ENCODE measurements at regions not wholly inside any gene's neighbourhood (a gene's known extent, or its start where the extent isn't known, plus 50 kb on each side); places are given as distances from the start of the nearest gene placed in this dataset.

DNA sequence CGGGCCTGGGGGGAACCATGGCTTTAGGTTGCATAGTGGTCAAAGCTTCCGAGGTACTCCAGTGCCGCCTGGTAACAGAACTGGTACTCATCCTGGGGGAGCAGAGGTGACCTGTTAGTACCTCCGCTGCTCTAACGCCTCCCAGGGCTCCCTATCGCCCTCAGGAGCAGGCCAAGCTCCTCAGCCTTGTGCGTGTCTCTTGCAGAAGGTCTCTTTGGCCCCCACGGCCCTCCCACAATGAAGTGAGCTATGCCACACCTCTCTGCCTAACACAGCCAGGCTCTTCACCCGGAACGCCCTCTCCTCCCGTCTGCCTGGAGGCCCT, 133.9 kb downstream of the PTPRS start:
- H3K4me3 ChIP-seq (ENCODE audit: low read depth in 1 of 3, low read length in 3 of 3) = no peak overlapping the region
- no peaks in the 10 kb centered on the region for H3K4me1 ChIP-seq (ENCODE audit: control insufficient read depth in 4 of 4, insufficient read depth in 4 of 4, low read length in 3 of 4)
- DNase-seq (ENCODE audit: low spot score) = no peak
- WGBS = 94% methylated on average over 11 of the region's 11 CpGs
- H3K27ac ChIP-seq (ENCODE audit: low read depth in 1 of 2, low read length in 2 of 2) = no peak overlapping the region
- H3K9me3 ChIP-seq (ENCODE audit: control insufficient read depth in 4 of 4, low read length in 3 of 4) = peaks cover 0 to 4% (median 0%) of the 10 kb centered on the region in 4 donors
- TF ChIP-seq, protein P1, sequence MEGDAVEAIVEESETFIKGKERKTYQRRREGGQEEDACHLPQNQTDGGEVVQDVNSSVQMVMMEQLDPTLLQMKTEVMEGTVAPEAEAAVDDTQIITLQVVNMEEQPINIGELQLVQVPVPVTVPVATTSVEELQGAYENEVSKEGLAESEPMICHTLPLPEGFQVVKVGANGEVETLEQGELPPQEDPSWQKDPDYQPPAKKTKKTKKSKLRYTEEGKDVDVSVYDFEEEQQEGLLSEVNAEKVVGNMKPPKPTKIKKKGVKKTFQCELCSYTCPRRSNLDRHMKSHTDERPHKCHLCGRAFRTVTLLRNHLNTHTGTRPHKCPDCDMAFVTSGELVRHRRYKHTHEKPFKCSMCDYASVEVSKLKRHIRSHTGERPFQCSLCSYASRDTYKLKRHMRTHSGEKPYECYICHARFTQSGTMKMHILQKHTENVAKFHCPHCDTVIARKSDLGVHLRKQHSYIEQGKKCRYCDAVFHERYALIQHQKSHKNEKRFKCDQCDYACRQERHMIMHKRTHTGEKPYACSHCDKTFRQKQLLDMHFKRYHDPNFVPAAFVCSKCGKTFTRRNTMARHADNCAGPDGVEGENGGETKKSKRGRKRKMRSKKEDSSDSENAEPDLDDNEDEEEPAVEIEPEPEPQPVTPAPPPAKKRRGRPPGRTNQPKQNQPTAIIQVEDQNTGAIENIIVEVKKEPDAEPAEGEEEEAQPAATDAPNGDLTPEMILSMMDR (IDR thresholded peaks at IDR 0.05; ENCODE audit: low read depth, low read length, missing input control) = no peak
- TF ChIP-seq, protein P2, sequence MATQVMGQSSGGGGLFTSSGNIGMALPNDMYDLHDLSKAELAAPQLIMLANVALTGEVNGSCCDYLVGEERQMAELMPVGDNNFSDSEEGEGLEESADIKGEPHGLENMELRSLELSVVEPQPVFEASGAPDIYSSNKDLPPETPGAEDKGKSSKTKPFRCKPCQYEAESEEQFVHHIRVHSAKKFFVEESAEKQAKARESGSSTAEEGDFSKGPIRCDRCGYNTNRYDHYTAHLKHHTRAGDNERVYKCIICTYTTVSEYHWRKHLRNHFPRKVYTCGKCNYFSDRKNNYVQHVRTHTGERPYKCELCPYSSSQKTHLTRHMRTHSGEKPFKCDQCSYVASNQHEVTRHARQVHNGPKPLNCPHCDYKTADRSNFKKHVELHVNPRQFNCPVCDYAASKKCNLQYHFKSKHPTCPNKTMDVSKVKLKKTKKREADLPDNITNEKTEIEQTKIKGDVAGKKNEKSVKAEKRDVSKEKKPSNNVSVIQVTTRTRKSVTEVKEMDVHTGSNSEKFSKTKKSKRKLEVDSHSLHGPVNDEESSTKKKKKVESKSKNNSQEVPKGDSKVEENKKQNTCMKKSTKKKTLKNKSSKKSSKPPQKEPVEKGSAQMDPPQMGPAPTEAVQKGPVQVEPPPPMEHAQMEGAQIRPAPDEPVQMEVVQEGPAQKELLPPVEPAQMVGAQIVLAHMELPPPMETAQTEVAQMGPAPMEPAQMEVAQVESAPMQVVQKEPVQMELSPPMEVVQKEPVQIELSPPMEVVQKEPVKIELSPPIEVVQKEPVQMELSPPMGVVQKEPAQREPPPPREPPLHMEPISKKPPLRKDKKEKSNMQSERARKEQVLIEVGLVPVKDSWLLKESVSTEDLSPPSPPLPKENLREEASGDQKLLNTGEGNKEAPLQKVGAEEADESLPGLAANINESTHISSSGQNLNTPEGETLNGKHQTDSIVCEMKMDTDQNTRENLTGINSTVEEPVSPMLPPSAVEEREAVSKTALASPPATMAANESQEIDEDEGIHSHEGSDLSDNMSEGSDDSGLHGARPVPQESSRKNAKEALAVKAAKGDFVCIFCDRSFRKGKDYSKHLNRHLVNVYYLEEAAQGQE (IDR thresholded peaks at IDR 0.05) = no peak
- TF ChIP-seq TAF1 (conservative IDR thresholded peaks at IDR 0.05) = no peak
- TF ChIP-seq EGR1 (IDR thresholded peaks at IDR 0.05; ENCODE audit: low read depth in 2 of 2) = no peak
- no peak for TF ChIP-seq RAD21 (IDR thresholded peaks at IDR 0.05)
- TF ChIP-seq, protein P3, sequence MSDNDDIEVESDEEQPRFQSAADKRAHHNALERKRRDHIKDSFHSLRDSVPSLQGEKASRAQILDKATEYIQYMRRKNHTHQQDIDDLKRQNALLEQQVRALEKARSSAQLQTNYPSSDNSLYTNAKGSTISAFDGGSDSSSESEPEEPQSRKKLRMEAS (IDR thresholded peaks at IDR 0.05) = no peak
- TF ChIP-seq HNF4A (conservative IDR thresholded peaks at IDR 0.05) = no peak
- TF ChIP-seq RXRA (IDR thresholded peaks at IDR 0.05) = no peak
- TF ChIP-seq FOXA1 (IDR thresholded peaks at IDR 0.05) = no peak
- no peak for TF ChIP-seq NR2F2 (IDR thresholded peaks at IDR 0.05)
- TF ChIP-seq GABPA (IDR thresholded peaks at IDR 0.05 in 1 of 2, conservative IDR thresholded peaks at IDR 0.05 in 1 of 2) = no peak
- H3K27me3 ChIP-seq (ENCODE audit: control insufficient read depth in 4 of 4, insufficient read depth in 4 of 4, low read length in 3 of 4) = no peaks in the 10 kb centered on the region
- H3K9ac ChIP-seq (ENCODE audit: low read depth in 1 of 2, low read length in 2 of 2) = no peak overlapping the region
- H3K36me3 ChIP-seq (ENCODE audit: control insufficient read depth in 4 of 4, insufficient read depth in 3 of 4, low read depth in 1 of 4, low read length in 3 of 4) = peaks cover 0 to 37% (median 11%) of the 10 kb centered on the region in 4 donors

DNA sequence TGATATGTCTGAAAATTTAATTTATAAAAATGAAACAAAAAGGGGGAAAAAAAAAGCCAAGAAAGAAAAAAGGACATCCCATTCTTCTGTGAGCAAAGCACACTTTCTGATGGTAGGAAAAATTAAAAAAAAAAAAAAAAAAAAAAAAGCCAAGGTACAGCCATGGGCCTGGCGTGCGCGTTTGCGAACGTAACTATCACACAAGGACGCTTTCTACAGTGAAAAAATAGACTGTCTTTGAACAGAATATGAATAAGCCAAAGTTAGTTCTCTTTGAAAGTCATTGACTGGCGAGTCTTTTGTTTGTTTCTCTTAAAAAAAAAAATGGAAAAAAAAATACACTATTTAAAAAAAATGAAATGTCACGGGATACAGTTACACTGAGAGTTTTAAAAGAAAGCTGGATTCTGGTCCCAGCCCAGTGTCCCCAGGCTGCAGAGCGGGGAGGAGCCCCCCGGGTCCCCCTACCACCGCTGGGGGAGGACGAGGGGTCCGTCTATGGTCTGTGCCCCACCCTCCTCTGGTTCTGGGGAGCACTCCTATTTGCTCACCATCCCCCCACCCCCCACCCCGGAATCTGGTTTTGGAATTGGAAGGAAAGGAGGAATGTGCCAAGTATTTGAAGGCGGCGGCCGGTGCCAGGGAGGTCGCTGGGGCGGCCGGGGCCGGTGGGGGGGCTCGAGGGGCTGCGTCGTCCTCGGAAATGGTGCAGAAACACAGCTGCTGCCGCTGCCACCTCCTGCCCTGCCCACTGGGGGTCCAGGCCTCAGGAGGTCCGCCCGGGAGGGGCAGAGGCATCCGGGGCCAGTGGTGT, 134.5 kb downstream of the PTPRS start:
- Histone ChIP-seq H3K9me3 (ENCODE audit: control insufficient read depth in 4 of 4, low read length in 3 of 4) (peaks cover 0 to 4% (median 2%) of the 10 kb centered on the region in 4 donors), H3K4me3 (ENCODE audit: low read depth in 1 of 3, low read length in 3 of 3) (no peak overlapping the region), H3K27me3 (ENCODE audit: control insufficient read depth in 4 of 4, insufficient read depth in 4 of 4, low read length in 3 of 4) (no peaks in the 10 kb centered on the region), H3K36me3 (ENCODE audit: control insufficient read depth in 4 of 4, insufficient read depth in 3 of 4, low read depth in 1 of 4, low read length in 3 of 4) (peaks cover 0 to 32% (median 9%) of the 10 kb centered on the region in 4 donors), H3K9ac (ENCODE audit: low read depth in 1 of 2, low read length in 2 of 2) (no peak overlapping the region), H3K27ac (ENCODE audit: low read depth in 1 of 2, low read length in 2 of 2) (no peak overlapping the region), H3K4me1 (ENCODE audit: control insufficient read depth in 4 of 4, insufficient read depth in 4 of 4, low read length in 3 of 4) (no peaks in the 10 kb centered on the region)
- WGBS = 90% methylated on average over 29 of the region's 29 CpGs
- DNase-seq (ENCODE audit: low spot score) = no peak
- TF ChIP-seq RXRA (IDR thresholded peaks at IDR 0.05) (no peak), TAF1 (conservative IDR thresholded peaks at IDR 0.05) (no peak), RAD21 (IDR thresholded peaks at IDR 0.05) (no peak), YY1 (IDR thresholded peaks at IDR 0.05) (no peak), SP1 (IDR thresholded peaks at IDR 0.05) (no peak), FOXA1 (IDR thresholded peaks at IDR 0.05) (no peak), HNF4A (conservative IDR thresholded peaks at IDR 0.05) (no peak), NR2F2 (IDR thresholded peaks at IDR 0.05) (no peak), FOXA2 (IDR thresholded peaks at IDR 0.05) (no peak), HNF4G (IDR thresholded peaks at IDR 0.05) (no peak), GABPA (IDR thresholded peaks at IDR 0.05 in 1 of 2, conservative IDR thresholded peaks at IDR 0.05 in 1 of 2) (no peak)
- TF ChIP-seq, protein P4, sequence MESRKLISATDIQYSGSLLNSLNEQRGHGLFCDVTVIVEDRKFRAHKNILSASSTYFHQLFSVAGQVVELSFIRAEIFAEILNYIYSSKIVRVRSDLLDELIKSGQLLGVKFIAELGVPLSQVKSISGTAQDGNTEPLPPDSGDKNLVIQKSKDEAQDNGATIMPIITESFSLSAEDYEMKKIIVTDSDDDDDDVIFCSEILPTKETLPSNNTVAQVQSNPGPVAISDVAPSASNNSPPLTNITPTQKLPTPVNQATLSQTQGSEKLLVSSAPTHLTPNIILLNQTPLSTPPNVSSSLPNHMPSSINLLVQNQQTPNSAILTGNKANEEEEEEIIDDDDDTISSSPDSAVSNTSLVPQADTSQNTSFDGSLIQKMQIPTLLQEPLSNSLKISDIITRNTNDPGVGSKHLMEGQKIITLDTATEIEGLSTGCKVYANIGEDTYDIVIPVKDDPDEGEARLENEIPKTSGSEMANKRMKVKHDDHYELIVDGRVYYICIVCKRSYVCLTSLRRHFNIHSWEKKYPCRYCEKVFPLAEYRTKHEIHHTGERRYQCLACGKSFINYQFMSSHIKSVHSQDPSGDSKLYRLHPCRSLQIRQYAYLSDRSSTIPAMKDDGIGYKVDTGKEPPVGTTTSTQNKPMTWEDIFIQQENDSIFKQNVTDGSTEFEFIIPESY (IDR thresholded peaks at IDR 0.05) = no peak
- TF ChIP-seq, protein P3 (IDR thresholded peaks at IDR 0.05) = no peak
- TF ChIP-seq, protein P5, sequence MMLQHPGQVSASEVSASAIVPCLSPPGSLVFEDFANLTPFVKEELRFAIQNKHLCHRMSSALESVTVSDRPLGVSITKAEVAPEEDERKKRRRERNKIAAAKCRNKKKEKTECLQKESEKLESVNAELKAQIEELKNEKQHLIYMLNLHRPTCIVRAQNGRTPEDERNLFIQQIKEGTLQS (IDR thresholded peaks at IDR 0.05) = no peak
- TF ChIP-seq, protein P1 (IDR thresholded peaks at IDR 0.05; ENCODE audit: low read depth, low read length, missing input control) = no peak

Measured in liver (tissue), 8 donors.